EL (cell line): ENCODE measurements at regions not wholly inside any gene's neighbourhood (a gene's known extent, or its start where the extent isn't known, plus 50 kb on each side); places are given as distances from the start of the nearest gene placed in this dataset.

ENCODE experiments used
- DNase-seq: peaks from one replicate; pipeline ENCODE4 v3.0.0-alpha.2; 2016

DNA sequence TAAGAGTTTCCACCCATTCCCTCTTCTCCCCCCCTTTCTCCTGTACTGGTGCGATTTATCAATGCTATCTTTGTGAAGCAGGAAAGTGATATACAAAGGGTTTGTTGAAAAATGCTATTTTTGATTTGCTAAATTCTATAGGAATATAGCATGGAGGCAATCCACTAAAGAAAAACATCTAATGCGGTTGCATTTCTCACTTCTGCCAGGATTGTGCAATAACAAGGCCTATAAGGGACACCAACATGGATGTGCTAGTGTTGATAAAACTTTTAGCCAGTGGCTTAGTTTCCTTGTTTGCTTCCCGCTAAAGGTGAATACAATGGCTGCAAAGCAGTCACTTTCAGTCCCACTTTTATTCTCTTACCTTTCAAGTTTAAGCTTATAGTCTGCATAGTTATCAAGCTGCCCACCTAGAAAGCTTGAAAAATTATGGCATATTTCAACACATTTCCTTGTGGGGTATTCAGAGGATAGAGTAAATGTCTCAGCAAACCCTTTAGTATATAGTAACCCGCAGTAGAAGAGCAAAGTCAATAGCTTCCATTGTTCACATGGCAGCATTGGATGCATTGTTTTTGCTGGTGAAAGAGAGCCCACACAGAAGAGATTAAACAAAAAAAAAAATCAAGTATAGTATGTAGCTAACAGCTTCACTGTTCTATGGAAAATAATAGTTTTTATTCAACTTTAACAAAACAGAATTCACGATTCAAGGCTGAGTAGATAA, 674.6 kb upstream of the SEMA6A start:
- DNase-seq, result no peak

DNA sequence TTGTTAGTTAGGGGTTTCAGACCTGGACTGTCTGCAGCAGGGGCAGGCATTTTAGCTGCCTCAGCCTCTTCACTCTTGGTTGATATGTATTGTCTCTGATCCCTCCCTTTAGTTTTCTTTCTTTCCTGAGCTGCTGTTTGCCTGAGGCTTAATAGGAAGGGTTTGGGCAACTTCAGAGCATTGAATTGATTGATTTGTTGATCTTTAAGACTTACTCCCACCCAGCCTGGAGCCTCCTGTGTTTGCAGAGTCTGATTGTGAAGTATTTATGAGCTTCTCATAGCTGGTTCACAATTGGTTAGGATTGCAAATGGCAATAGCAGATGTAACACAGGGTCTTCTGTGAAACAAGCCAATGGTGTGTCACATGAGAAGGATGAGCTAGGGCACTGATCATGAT, 671.8 kb upstream of the SEMA6A start:
- DNase-seq, result no peak

DNA sequence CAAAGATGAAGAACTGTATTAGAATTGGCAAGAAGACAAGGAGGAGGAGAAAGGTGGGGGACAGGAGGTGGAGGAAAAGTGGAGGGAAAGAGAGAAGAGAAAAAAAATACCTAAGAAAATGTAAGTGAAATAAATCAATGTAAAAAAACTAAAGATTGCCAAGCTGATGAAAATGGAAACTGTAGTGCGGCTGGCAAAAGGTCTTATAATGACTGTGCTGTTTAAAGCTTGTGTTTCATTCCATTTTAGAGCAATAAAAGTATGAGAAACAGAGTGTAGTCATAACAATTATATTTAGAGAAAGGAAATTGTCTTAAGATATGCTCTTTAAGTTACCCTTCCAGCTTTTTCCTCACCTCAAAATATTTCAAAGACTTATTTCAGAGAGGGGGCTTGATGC, 670.5 kb upstream of the SEMA6A start:
- no peak for DNase-seq

DNA sequence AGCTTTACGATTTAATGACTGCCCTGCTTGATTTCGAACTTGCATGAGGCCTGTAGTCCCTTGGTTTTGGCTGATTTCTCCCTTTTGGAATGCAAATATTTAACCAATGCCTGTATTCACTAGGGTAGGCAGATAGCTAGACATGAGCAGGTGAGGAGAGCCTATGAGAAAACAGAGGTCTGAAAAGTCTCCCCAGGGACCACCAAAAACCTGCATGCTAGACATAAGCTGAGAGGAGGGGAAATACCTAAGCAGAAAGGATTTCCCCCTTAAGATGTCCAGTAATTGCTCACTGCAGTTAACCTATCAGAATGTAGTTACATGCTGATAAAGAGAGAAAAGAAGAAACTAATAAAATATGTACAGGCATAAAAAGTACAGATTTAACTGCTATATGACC, 667.4 kb upstream of the SEMA6A start:
- no peak for DNase-seq

DNA sequence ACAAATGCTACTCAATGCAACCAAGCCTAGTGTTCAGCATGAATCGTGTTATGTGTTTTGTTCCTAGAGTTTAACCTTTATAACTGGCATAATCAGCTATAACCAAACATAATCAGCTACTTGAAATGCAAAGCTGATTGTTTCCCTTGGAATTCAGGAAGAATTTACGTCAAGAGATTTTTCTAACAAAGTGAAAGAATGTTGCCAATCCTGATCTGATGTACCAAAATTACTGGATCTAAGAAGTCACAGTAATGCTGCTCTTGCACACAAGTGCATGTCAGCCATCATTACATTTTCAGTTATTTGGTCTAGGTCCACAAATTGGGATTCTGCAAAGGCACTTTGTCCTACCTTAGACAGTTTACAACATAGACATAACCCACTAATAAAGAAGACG, 662.3 kb upstream of the SEMA6A start:
- no peak for DNase-seq

GRCh38 chr5:117235786-117236185, 661.2 kb upstream of the SEMA6A start:
- no peak for DNase-seq

GRCh38 chr5:117230375-117230774, 655.8 kb upstream of the SEMA6A start:
- DNase-seq, result no peak

- DNase-seq, result no peak
Measured at GRCh38 chr5:117220730-117221129, 646.1 kb upstream of the SEMA6A start.

DNA sequence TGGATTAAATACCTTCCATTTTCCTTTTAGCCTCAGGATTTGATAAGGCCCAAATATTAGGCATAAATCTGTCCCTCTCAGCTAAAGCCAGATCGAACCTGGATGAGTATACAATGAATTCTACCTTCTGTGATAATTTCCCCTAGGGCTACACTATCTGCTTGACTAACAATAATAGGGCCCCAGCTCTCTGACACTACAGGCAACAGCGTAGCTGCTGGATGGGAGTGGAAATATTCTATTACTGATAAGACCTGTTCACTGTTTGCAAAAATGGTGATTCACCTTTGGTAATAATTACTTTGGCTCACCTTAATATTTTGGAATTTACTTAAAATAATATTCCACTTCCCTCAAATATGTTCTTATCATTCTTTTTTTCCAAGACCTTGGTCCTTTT, 644.2 kb upstream of the SEMA6A start:
- DNase-seq, result no peak

DNA sequence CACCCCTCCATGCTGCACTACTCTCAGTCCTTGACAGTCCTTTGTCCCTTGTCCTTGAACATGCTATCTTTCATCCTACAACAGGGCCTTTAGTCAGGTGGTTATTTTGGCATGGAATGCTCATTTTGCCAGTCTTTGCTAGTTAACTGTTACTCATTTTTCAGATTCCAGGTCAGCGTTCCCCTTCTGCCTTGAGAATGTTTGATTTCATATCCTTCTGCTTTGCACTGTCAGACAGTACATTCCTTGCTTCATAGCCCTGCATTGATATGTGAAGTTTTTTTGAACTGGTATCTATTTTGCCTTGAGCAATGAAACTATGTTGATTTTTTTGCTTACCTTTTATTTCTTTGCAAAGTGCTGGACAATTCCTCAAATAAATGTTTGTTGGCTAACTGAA, 638.2 kb upstream of the SEMA6A start:
- DNase-seq, result no peak

GRCh38 chr5:117210796-117211195, 636.2 kb upstream of the SEMA6A start:
- DNase-seq, result no peak

DNA sequence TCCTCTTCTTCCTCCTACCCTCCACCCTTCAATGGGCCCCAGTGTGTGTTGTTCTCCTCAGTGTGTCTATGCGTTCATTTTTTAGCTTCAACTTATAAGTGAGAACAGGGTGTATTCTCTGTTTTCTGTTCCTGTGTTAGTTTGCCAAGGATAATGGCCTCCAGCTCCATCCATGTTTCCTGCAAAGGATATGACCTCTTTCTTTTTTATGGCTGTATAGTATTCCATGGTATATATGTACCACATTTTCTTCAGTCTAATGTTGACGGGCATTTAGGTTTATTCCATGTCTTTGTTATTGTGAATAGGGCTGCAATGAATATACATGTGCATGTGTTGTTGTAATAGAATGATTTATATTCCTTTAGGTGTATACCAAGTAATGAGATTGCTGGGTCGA, 634.9 kb upstream of the SEMA6A start:
- no peak for DNase-seq

- no peak for DNase-seq
Measured at GRCh38 chr5:117207088-117207668, 632.6 kb upstream of the SEMA6A start.

DNA sequence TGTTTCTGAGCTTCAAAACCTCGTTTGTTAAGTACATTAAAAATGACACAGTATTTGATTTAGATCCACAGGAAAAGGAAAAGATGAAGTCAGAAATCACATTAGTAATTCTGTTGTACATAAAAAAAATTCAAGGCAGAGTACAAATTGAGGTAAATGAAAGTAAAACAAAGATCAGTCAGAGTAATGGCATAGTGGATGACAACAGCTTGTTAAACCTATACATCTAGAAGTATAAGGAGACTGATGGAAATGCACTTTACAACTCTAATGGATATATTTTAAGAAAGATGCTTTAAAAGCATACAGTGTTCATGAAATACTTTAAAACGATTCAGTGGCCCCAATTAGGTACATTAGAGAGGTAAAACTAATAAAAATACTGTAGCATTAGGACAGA, 631.3 kb upstream of the SEMA6A start:
- DNase-seq, result no peak

DNA sequence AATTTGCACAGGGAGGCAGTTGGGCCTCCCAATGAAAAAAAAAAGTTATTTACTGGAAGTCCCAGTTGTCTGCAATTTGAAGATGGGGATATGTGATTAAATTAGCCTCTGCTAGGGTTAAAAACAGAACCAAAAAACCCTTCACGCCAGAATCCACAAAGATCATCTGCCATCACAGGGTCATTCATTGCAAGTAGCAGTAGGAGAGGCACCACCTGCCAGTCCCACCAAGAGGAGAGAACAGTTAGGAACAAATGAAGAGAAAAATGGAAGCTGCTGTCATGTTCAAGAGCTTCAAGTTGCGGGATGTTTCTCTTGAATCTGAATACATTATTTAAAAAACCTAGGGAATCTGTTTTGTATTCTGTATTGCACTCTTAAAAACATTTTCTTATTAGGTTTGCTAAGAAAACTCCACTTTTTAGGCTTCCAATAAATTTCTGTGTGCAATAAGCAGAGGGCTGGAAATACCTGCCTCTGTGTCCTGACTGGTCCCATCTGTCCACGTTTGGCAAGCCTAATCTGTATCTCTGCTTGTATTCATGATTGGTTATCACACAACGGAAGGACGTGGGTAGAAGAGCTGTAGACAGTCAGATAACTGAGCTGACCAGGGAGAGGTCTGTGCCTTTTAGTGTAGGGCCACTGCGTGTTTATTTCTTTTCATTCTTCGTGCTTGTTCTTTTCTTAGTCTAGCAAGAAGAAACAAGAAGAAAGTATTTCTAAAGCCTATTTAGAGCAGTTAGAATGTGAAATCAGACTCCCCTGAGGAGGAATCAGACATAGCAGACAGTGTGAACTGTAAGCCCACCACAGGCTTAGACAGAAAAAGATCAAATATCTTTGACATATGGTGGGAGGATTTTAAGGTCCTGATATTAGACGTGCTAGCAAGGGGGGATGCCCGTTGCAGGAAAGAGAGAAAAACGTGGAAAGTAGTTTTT, 630.6 kb upstream of the SEMA6A start:
- no peak for DNase-seq

DNA sequence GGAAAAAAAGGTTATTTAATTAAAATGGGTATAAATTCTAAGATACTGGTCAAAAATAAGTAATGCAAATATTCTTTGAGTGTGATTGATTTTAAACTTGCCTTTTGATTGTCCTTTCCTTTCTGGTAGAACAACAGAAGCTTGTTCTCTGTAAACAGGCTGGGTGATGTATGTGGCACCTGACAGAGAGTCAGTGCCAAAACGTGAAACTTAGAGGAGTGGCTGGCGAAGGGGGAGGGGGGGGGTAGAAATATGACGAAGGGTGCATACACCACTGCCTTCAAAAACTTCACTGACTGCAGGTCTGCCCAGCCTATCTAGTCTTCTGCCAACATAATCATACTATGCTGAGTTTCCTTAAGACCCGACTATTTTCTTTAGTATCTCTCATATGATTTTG, 629.8 kb upstream of the SEMA6A start:
- no peak for DNase-seq

DNA sequence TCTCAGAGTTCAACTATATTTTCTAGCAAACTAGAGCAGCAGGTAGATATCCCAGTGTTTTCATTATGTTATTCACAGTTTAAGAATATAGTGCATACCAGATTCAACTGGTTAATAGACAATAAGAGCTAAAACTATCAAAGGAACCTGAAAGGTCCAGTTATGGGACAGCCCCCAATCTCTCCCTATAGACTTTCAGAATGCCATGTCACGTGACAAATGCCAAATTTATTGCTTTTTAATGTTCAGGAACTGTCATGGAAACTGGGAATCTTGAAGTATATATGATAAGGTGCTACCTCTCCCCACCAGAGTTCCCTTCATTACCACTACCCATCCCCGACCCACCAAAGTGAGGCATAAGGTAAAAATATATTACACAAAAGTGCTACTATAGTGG, 629.0 kb upstream of the SEMA6A start:
- DNase-seq, result no peak

- no peak for DNase-seq
Measured at GRCh38 chr5:117201001-117201400, 626.4 kb upstream of the SEMA6A start.

- no peak for DNase-seq
Measured at GRCh38 chr5:117195076-117195475, 620.5 kb upstream of the SEMA6A start.

- DNase-seq, result no peak
Measured at GRCh38 chr5:117191251-117191650, 616.6 kb upstream of the SEMA6A start.

GRCh38 chr5:117189784-117190183, 615.2 kb upstream of the SEMA6A start:
- DNase-seq, result no peak

DNA sequence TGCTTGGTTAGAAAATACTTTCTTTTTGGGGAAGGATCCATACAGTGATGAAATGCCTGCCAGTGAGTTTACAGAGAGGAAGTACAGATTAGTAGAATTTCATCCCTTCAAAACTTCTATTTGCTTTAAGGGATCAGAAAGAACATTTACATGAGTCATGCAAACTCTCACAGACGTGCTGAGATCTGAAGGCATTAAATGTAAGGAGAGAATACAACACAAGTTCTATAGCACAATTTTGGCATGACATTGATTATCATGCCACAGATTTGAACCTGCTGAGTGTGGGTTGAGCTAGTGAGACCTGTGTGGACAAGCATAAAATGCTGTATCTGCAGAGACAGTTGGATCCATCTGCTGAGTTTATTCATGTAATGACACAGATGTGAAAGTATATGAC, 613.6 kb upstream of the SEMA6A start:
- no peak for DNase-seq

DNA sequence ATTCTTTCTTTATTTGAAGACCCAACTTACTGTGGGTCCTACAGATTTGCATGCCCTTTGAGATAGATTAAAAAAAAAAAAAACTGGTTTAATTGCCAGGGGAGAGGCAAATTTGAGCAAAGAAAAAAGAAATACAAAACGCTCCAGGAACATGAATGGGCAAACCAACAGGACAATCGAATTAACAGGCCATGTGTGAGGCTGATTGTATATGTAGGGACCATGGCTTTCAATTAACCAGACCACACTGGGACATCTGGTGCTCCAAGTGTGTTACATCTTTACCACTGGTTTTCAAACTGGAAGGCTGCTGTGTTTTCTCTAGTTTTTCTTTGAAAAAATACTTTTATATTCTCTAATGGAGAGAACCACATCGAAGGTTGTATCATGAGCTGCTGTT, 612.1 kb upstream of the SEMA6A start:
- no peak for DNase-seq

GRCh38 chr5:117183326-117183725, 608.7 kb upstream of the SEMA6A start:
- DNase-seq, result no peak
